PC-3 (cell line): ENCODE measurements at regions not wholly inside any gene's neighbourhood (a gene's known extent, or its start where the extent isn't known, plus 50 kb on each side); places are given as distances from the start of the nearest gene placed in this dataset.

Experiments used
- ATAC-seq: fragments of 200-7000 bp; cut with Tn5 transposase; 2 replicates; pipeline ENCODE4 v1.9.1; 2020; ENCODE audit warnings: mild to moderate bottlenecking, moderate library complexity
- BruUV-seq: library from RNA; stranded (reverse); fragments of 400-500 nt; replicated peaks from 2 replicates; lab custom pipeline; 2021; lab: Mats Ljungman, UMichigan
- CTCF ChIA-PET: fragments of 300-600 bp; sonication (Branson Sonifier 250); formaldehyde crosslinking; loops from one replicate; lab custom pipeline; 2022; ENCODE audit warnings: antibody characterized with exemption; lab: Charles Lee
- POLR2A ChIA-PET: fragments of 300-600 bp; sonication (Branson Sonifier 250); formaldehyde crosslinking; loops from one replicate; lab custom pipeline; 2022; ENCODE audit warnings: antibody characterized with exemption; ENCODE audit not compliant: unreplicated experiment; lab: Charles Lee
- DNase-seq: peaks from one replicate; pipeline ENCODE4 v3.0.0-alpha.2; 2015
- H2AFZ ChIP-seq: fragments of 300-600 bp; sonication (generic); 2 replicates; pipeline ENCODE4 v1.6.0; 2016; ENCODE audit warnings: antibody characterized with exemption, low read length
- H3F3A ChIP-seq: fragments of 300-600 bp; sonication (generic); one replicate; pipeline ENCODE4 v1.6.0; 2017; ENCODE audit warnings: antibody characterized with exemption, low read length, control low read depth, mild to moderate bottlenecking; ENCODE audit not compliant: unreplicated experiment
- H3K27ac ChIP-seq: fragments of 300-600 bp; sonication (generic); 2 replicates; pipeline ENCODE4 v1.5.1; 2016; ENCODE audit warnings: mild to moderate bottlenecking, low read length
- H3K27me3 ChIP-seq: fragments of 300-600 bp; sonication (generic); 2 replicates; pipeline ENCODE4 v1.6.1; 2016; ENCODE audit warnings: low read length, mixed read lengths
- H3K36me3 ChIP-seq: fragments of 300-600 bp; sonication (generic); 2 replicates; pipeline ENCODE4 v1.6.1; 2016; ENCODE audit warnings: low read depth, mixed run types, low read length, mixed read lengths
- H3K4me1 ChIP-seq: fragments of 300-600 bp; sonication (generic); 2 replicates; pipeline ENCODE4 v1.5.1; 2016; ENCODE audit warnings: low read length; ENCODE audit not compliant: insufficient read depth
- H3K4me2 ChIP-seq: fragments of 300-600 bp; sonication (generic); 2 replicates; pipeline ENCODE4 v1.6.0; 2016; ENCODE audit warnings: low read length
- H3K4me3 ChIP-seq: fragments of 300-600 bp; sonication (generic); 2 replicates; pipeline ENCODE4 v1.5.1; 2016; ENCODE audit warnings: mild to moderate bottlenecking, low read length, mixed read lengths
- H3K79me2 ChIP-seq: fragments of 300-600 bp; sonication (generic); 2 replicates; pipeline ENCODE4 v1.6.1; 2017; ENCODE audit warnings: low read length, mixed read lengths
- H3K9ac ChIP-seq: fragments of 300-600 bp; sonication (generic); 2 replicates; pipeline ENCODE4 v1.6.0; 2016; ENCODE audit warnings: mild to moderate bottlenecking, low read length
- H3K9me2 ChIP-seq: fragments of 300-600 bp; sonication (generic); replicated peaks from 2 replicates; pipeline ENCODE4 v1.6.1; 2016; ENCODE audit warnings: mixed run types, low read length, mixed read lengths
- H3K9me3 ChIP-seq: fragments of 300-600 bp; sonication (generic); 2 replicates; pipeline ENCODE4 v1.6.1; 2016; ENCODE audit warnings: low read length, mixed read lengths
- H4K20me1 ChIP-seq: fragments of 300-600 bp; sonication (generic); 2 replicates; pipeline ENCODE4 v1.6.1; 2016; ENCODE audit warnings: low read length, mixed read lengths
- EZH2 ChIP-seq: fragments of 300-600 bp; sonication (generic); IDR thresholded peaks from one replicate; pipeline ENCODE4 v1.6.1; 2017; ENCODE audit warnings: antibody characterized with exemption, mild to moderate bottlenecking, low read length; ENCODE audit not compliant: unreplicated experiment
- EZH2phosphoT487 ChIP-seq: fragments of 300-600 bp; sonication (generic); IDR thresholded peaks from 2 replicates; pipeline ENCODE4 v1.6.1; 2018; ENCODE audit warnings: mild to moderate bottlenecking, antibody characterized with exemption, low read length, borderline replicate concordance
- intact Hi-C: fragments of 100-400 bp; cut with micrococcal nuclease; formaldehyde crosslinking; loops from 2 replicates; pipeline ENCODE4 v1.9.0; 2023
- TF ChIP-seq, protein P1 (sequence below): fragments of 300-600 bp; sonication (generic); conservative IDR thresholded peaks from 2 replicates; pipeline ENCODE4 v1.5.1; 2017; ENCODE audit warnings: antibody characterized with exemption, low read depth, mild to moderate bottlenecking, low read length

DNA sequence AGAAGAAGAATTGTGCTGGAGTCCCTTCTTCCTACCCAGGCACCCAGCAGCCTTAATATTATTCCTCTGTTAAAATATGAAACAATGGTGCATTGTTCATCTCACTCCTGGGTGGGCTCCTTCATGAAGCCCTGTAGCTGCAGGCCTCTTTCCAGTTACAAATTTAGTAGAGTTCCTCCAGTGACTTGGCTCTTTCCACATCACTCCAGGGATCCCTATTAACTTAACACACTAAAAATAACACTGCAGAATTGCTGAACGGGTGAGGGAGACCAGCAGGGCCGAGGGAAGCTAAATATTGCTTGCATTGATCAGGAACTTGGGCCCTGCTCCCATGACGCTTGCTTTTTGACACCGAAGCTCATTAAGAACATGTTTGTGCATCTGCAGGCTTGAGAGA, 142.3 kb downstream of the PDCD6IP start:
- H3K79me2 ChIP-seq: no peaks in the 10 kb centered on the region
- no peak overlapping the region for H2AFZ ChIP-seq
- ChIA-PET CTCF (no interaction called here), POLR2A (no interaction called here)
- H3K4me2 ChIP-seq: no peak overlapping the region
- H3K4me1 ChIP-seq: no peaks in the 10 kb centered on the region
- H3K9me2 ChIP-seq: no peaks in the 10 kb centered on the region
- intact Hi-C loops: no loop called here
- no TSS peak for BruUV-seq
- no peaks in the 10 kb centered on the region for H3K9me3 ChIP-seq
- no peak for ATAC-seq
- H3K27me3 ChIP-seq: peaks cover 22% of the 10 kb centered on the region; the same call in 1 of the 2 replicates
- no peaks in the 10 kb centered on the region for H4K20me1 ChIP-seq
- H3K36me3 ChIP-seq: no peaks in the 10 kb centered on the region
- H3K27ac ChIP-seq: no peak overlapping the region
- H3K4me3 ChIP-seq: no peak overlapping the region
- no peak for DNase-seq
- no peak overlapping the region for H3K9ac ChIP-seq
- no peaks in the 10 kb centered on the region for H3F3A ChIP-seq
- TF ChIP-seq EZH2phosphoT487: no peak
- TF ChIP-seq, protein P1, sequence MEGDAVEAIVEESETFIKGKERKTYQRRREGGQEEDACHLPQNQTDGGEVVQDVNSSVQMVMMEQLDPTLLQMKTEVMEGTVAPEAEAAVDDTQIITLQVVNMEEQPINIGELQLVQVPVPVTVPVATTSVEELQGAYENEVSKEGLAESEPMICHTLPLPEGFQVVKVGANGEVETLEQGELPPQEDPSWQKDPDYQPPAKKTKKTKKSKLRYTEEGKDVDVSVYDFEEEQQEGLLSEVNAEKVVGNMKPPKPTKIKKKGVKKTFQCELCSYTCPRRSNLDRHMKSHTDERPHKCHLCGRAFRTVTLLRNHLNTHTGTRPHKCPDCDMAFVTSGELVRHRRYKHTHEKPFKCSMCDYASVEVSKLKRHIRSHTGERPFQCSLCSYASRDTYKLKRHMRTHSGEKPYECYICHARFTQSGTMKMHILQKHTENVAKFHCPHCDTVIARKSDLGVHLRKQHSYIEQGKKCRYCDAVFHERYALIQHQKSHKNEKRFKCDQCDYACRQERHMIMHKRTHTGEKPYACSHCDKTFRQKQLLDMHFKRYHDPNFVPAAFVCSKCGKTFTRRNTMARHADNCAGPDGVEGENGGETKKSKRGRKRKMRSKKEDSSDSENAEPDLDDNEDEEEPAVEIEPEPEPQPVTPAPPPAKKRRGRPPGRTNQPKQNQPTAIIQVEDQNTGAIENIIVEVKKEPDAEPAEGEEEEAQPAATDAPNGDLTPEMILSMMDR: no peak
- no peak for TF ChIP-seq EZH2

DNA sequence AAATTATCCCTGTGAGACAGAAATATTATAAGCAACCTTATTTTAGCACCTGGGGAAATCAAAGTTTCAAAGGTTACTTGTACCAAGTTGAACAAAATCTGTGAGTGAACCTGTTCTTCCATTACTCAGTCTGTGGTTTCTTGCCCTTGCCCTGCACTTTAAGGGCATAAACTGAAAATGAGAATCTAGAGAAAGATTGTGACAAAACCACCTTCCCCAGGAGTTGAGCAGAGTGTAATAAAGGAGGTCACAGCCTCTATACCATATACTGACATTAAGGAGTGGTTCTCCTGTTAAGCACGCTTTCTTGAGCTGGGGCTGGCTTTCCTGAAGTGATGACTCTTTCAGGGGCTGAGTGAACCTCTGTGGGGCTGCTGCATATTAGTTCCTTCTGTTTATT, 143.4 kb downstream of the PDCD6IP start:
- DNase-seq: no peak
- H3K36me3 ChIP-seq: no peaks in the 10 kb centered on the region
- CTCF ChIA-PET: no interaction called here
- H4K20me1 ChIP-seq: no peaks in the 10 kb centered on the region
- no TSS peak for BruUV-seq
- H3K4me1 ChIP-seq: no peaks in the 10 kb centered on the region
- no peak for ATAC-seq
- no peak overlapping the region for H3K27ac ChIP-seq
- H3F3A ChIP-seq: no peaks in the 10 kb centered on the region
- no peak overlapping the region for H2AFZ ChIP-seq
- H3K79me2 ChIP-seq: no peaks in the 10 kb centered on the region
- TF ChIP-seq EZH2: no peak
- no peak for TF ChIP-seq EZH2phosphoT487
- TF ChIP-seq, protein P1: no peak
- POLR2A ChIA-PET: no interaction called here
- H3K4me2 ChIP-seq: no peak overlapping the region
- no peaks in the 10 kb centered on the region for H3K9me2 ChIP-seq
- H3K9ac ChIP-seq: no peak overlapping the region
- peaks cover 22% of the 10 kb centered on the region; the same call in 1 of the 2 replicates for H3K27me3 ChIP-seq
- H3K4me3 ChIP-seq: no peak overlapping the region
- H3K9me3 ChIP-seq: no peaks in the 10 kb centered on the region
- intact Hi-C loops: no loop called here

GRCh38 chr3:33942483-33943150, 144.2 kb downstream of the PDCD6IP start:
- Histone ChIP-seq H3K9ac (no peak overlapping the region), H2AFZ (no peak overlapping the region), H4K20me1 (no peaks in the 10 kb centered on the region), H3K4me1 (no peaks in the 10 kb centered on the region), H3K36me3 (no peaks in the 10 kb centered on the region), H3K9me2 (no peaks in the 10 kb centered on the region), H3K79me2 (no peaks in the 10 kb centered on the region), H3K4me3 (no peak overlapping the region), H3K9me3 (no peaks in the 10 kb centered on the region), H3K4me2 (no peak overlapping the region), H3K27me3 (peaks cover 22% of the 10 kb centered on the region; the same call in 1 of the 2 replicates), H3K27ac (no peak overlapping the region), H3F3A (no peaks in the 10 kb centered on the region)
- CTCF ChIA-PET: no interaction called here
- DNase-seq: peak; percentile 28
- BruUV-seq: no TSS peak
- ATAC-seq: no peak; the same call in 1 of the 2 replicates
- intact Hi-C loops: no loop called here
- POLR2A ChIA-PET: no interaction called here
- TF ChIP-seq, protein P1: no peak
- TF ChIP-seq EZH2 (no peak), EZH2phosphoT487 (no peak)
